HTR-8/SVneo (cell line): ENCODE measurements at regions not wholly inside any gene's neighbourhood (a gene's known extent, or its start where the extent isn't known, plus 50 kb on each side); places are given as distances from the start of the nearest gene placed in this dataset.

ENCODE experiments used
- DNase-seq: peaks from one replicate; pipeline ENCODE4 v3.0.0; 2011; ENCODE audit warnings: low spot score, mixed read lengths; ENCODE audit not compliant: insufficient read length
- FAIRE-seq: peaks from 2 replicates; lab custom pipeline; 2011; peaks lifted over from hg19 to GRCh38; lab: Jason Lieb, UNC

GRCh38 chr20:61189534-61189933, 62.5 kb upstream of the CDH4 start:
- no peak for DNase-seq
- FAIRE-seq, result no peak

- FAIRE-seq (no peak), DNase-seq (no peak)
Observed at GRCh38 chr20:61191096-61191495, 61.0 kb upstream of the CDH4 start.

- FAIRE-seq, result no peak
- no peak for DNase-seq
Observed at GRCh38 chr20:61192337-61192950, 59.6 kb upstream of the CDH4 start.

- peak; percentile 55 for FAIRE-seq
- DNase-seq, result no peak
Observed at GRCh38 chr20:61193164-61193563, 58.9 kb upstream of the CDH4 start.
